ENCODE measurements at regions not wholly inside any gene's neighbourhood (a gene's known extent, or its start where the extent isn't known, plus 50 kb on each side); places are given as distances from the start of the nearest gene placed in this dataset.

DNA sequence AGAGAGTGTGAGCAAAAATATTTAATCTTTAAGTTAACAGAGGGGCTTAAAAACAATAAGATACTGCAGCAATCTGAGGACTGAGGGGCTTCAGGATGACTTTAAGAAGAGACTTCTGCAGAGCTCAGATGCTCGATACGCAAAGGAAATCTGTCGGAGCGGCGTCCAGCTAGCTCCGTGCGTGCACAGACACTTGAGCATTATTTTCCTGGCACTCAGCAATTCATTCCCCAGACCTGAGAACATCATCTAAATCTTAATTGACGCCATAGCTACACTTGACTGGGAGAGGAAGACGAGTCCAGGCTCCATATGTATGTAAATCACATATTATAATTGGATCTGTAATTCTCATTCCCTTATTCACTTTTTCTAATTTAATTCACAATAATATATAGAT is 228.2 kb downstream of the SOD2 start:
- no TSS peak for BruUV-seq (replicated peaks)
- H3K79me2 ChIP-seq (ENCODE audit: control insufficient read depth, insufficient read depth, low read length) = no peaks in the 10 kb centered on the region
- TF ChIP-seq NFIX (CRISPR knock-in tag; IDR thresholded peaks at IDR 0.05; ENCODE audit: low read depth) = no peak
- in situ Hi-C loops (cut with MboI) (no loop called here), intact Hi-C loops (cut with micrococcal nuclease) (no loop called here)
- no peaks in the 10 kb centered on the region for H3K9me1 ChIP-seq (ENCODE audit: control insufficient read depth, insufficient read depth, low read length)
- H4K20me1 ChIP-seq (replicated peaks; ENCODE audit: control insufficient read depth, insufficient read depth, low read length) = 0 out of 2 replicates have a peak, but pooled peaks cover 5% of the 10 kb centered on the region
- DNase-seq (ENCODE audit: extremely low read depth in 1 of 4, low spot score in 3 of 4) (no peak), FAIRE-seq (no peak), ATAC-seq (no peak)
- no peak overlapping the region for H3K4me3 ChIP-seq
- H3K9me3 ChIP-seq (replicated peaks; ENCODE audit: control insufficient read depth, insufficient read depth, low read depth, low read length) = no peaks in the 10 kb centered on the region
- no peak overlapping the region for H3K4me2 ChIP-seq (ENCODE audit: insufficient read depth, low read length)
- H3K4me1 ChIP-seq (replicated peaks in 1 of 2; ENCODE audit: control insufficient read depth in 2 of 2, insufficient read depth in 2 of 2, low read length in 2 of 2) = no peaks in the 10 kb centered on the region
- H3K27me3 ChIP-seq (ENCODE audit: control insufficient read depth in 2 of 2, insufficient read depth in 2 of 2, low read length in 2 of 2) = peaks cover 6 to 17% of the 10 kb centered on the region in 2 experiments
- H3K9ac ChIP-seq (ENCODE audit: insufficient read depth in 1 of 2, low read depth in 2 of 2, low read length in 2 of 2) = no peak overlapping the region
- ChIA-PET POLR2A (no interaction called here), CTCF (ENCODE audit: low intra/inter-chr PET ratio) (no interaction called here)
- H3K27ac ChIP-seq (ENCODE audit: extremely low read depth, low read depth, low read length) = no peak overlapping the region
- WGBS (ENCODE audit: insufficient coverage, low coverage, missing lambda C conversion rate) = 2% methylated on average over 9 of the region's 9 CpGs
- H3K36me3 ChIP-seq (ENCODE audit: control insufficient read depth, insufficient read depth, low read length) = no peaks in the 10 kb centered on the region
- H2AFZ ChIP-seq (ENCODE audit: low read depth, low read length) = no peak overlapping the region

DNA sequence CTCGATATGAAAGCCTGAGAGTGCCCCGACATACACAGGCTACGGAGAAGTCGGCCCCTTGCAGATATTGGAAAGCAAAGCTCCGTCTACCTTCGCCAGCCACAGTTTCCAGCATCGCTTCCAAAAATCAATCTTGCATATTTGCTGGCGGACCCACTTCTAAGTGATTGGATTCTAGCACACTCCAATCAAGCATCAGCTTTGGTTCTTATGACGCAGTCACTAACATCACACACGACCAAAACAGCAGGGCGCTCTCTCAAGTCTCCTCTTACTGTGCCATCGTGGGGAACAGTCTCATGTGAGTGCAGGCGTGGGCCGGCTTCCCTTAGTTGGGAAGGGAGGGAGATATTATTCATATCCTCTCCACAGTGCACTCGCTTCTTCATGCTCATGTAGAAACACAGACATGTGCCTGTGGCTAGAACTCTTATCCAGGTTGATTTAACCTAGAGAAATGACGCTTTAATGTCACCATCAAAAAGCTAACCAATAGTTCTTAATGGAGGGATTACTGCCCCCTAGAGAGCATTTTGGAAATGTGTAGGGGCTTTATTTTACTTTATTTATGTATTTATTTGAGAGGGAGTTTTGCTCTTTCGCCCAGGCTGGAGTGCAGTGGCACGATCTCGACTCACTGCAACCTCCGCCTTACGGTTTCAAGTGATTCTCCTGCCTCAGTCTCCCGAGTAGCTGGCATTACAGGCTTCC is 229.8 kb downstream of the SOD2 start:
- no peak overlapping the region for H3K27ac ChIP-seq (ENCODE audit: extremely low read depth, low read depth, low read length)
- no TSS peak for BruUV-seq (replicated peaks)
- TF ChIP-seq, protein P1, sequence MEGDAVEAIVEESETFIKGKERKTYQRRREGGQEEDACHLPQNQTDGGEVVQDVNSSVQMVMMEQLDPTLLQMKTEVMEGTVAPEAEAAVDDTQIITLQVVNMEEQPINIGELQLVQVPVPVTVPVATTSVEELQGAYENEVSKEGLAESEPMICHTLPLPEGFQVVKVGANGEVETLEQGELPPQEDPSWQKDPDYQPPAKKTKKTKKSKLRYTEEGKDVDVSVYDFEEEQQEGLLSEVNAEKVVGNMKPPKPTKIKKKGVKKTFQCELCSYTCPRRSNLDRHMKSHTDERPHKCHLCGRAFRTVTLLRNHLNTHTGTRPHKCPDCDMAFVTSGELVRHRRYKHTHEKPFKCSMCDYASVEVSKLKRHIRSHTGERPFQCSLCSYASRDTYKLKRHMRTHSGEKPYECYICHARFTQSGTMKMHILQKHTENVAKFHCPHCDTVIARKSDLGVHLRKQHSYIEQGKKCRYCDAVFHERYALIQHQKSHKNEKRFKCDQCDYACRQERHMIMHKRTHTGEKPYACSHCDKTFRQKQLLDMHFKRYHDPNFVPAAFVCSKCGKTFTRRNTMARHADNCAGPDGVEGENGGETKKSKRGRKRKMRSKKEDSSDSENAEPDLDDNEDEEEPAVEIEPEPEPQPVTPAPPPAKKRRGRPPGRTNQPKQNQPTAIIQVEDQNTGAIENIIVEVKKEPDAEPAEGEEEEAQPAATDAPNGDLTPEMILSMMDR (IDR thresholded peaks at IDR 0.05 in 2 of 3, conservative IDR thresholded peaks at IDR 0.05 in 1 of 3; ENCODE audit: insufficient read depth in 2 of 3, low read depth in 1 of 3, low read length in 3 of 3) = peak; percentile 35 to 57 (median 51); a peak in 4 of 6 replicates
- TF ChIP-seq ZNF695 (CRISPR knock-in tag; IDR thresholded peaks at IDR 0.05) = no peak
- no peak for TF ChIP-seq TBP (optimal IDR thresholded peaks at IDR 0.05; ENCODE audit: low read depth, low read length)
- TF ChIP-seq GTF2E2 (tag; IDR thresholded peaks at IDR 0.05) = no peak
- TF ChIP-seq, protein P2, sequence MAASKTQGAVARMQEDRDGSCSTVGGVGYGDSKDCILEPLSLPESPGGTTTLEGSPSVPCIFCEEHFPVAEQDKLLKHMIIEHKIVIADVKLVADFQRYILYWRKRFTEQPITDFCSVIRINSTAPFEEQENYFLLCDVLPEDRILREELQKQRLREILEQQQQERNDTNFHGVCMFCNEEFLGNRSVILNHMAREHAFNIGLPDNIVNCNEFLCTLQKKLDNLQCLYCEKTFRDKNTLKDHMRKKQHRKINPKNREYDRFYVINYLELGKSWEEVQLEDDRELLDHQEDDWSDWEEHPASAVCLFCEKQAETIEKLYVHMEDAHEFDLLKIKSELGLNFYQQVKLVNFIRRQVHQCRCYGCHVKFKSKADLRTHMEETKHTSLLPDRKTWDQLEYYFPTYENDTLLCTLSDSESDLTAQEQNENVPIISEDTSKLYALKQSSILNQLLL (CRISPR knock-in tag; IDR thresholded peaks at IDR 0.05; ENCODE audit: borderline replicate concordance) = no peak
- no peak for TF ChIP-seq FOXJ3 (CRISPR knock-in tag; IDR thresholded peaks at IDR 0.05)
- no peak for TF ChIP-seq MCM3 (IDR thresholded peaks at IDR 0.05)
- POLR2A ChIA-PET = no interaction called here
- peak in 1 of 4 experiments; percentile 10 for DNase-seq (ENCODE audit: extremely low read depth in 1 of 4, low spot score in 3 of 4)
- no peaks in the 10 kb centered on the region for H3K4me1 ChIP-seq (replicated peaks in 1 of 2; ENCODE audit: control insufficient read depth in 2 of 2, insufficient read depth in 2 of 2, low read length in 2 of 2)
- in situ Hi-C loops (cut with MboI) (no loop called here), intact Hi-C loops (cut with micrococcal nuclease) (loop anchor here (2.0 kb wide), 1 partner anchor 288 kb away; no protein-coding TSS in a partner anchor)
- no peak overlapping the region for H3K4me3 ChIP-seq
- no peaks in the 10 kb centered on the region for H3K9me1 ChIP-seq (ENCODE audit: control insufficient read depth, insufficient read depth, low read length)
- no peaks in the 10 kb centered on the region for H3K9me3 ChIP-seq (replicated peaks; ENCODE audit: control insufficient read depth, insufficient read depth, low read depth, low read length)
- no peak overlapping the region for H3K4me2 ChIP-seq (ENCODE audit: insufficient read depth, low read length)
- no peaks in the 10 kb centered on the region for H3K79me2 ChIP-seq (ENCODE audit: control insufficient read depth, insufficient read depth, low read length)
- H3K27me3 ChIP-seq (ENCODE audit: control insufficient read depth in 2 of 2, insufficient read depth in 2 of 2, low read length in 2 of 2) = peaks cover 6 to 17% of the 10 kb centered on the region in 2 experiments
- no peaks in the 10 kb centered on the region for H3K36me3 ChIP-seq (ENCODE audit: control insufficient read depth, insufficient read depth, low read length)
- no peak for FAIRE-seq
- H3K9ac ChIP-seq (ENCODE audit: insufficient read depth in 1 of 2, low read depth in 2 of 2, low read length in 2 of 2) = no peak overlapping the region
- peak; percentile 62 for ATAC-seq
- WGBS (ENCODE audit: insufficient coverage, low coverage, missing lambda C conversion rate) = 1% methylated on average over 22 of the region's 22 CpGs
- CTCF ChIA-PET (ENCODE audit: low intra/inter-chr PET ratio) = no interaction called here
- 0 out of 2 replicates have a peak, but pooled peaks cover 5% of the 10 kb centered on the region for H4K20me1 ChIP-seq (replicated peaks; ENCODE audit: control insufficient read depth, insufficient read depth, low read length)
- no peak overlapping the region for H2AFZ ChIP-seq (ENCODE audit: low read depth, low read length)

Data from K562 (cell line).